Stomach (tissue), 4 donors: ENCODE measurements at regions not wholly inside any gene's neighbourhood (a gene's known extent, or its start where the extent isn't known, plus 50 kb on each side); places are given as distances from the start of the nearest gene placed in this dataset.

Experiments
- EP300 ChIP-seq: sonication (generic); formaldehyde crosslinking; IDR thresholded peaks from one replicate; pipeline ENCODE4 v1.6.1; 2017; ENCODE audit warnings: antibody characterized with exemption
- POLR2A ChIP-seq, 4 donors: fragments of 450-650 bp; IDR thresholded peaks; one replicate each; pipeline ENCODE4 v1.6.1; 2016; ENCODE audit warnings: antibody characterized with exemption in 4 of 4, control low read depth in 2 of 4, mild to moderate bottlenecking in 1 of 4, moderate library complexity in 1 of 4
- POLR2AphosphoS5 ChIP-seq, 3 donors: sonication (generic); formaldehyde crosslinking; IDR thresholded peaks; one replicate each; pipeline ENCODE4 v1.6.1; 2016; ENCODE audit warnings: antibody characterized with exemption in 3 of 3
- TF ChIP-seq, protein P1 (sequence below), 7 experiments: fragments of 450-650 bp in 4 of 7; fragments of 200-600 bp in 3 of 7; sonication (generic) in 3 of 7; IDR thresholded peaks; one replicate each; pipeline ENCODE4 v1.5.1; 2016 to 2019; ENCODE audit warnings: antibody characterized with exemption in 7 of 7, control low read depth in 2 of 7, mild to moderate bottlenecking in 1 of 7

DNA sequence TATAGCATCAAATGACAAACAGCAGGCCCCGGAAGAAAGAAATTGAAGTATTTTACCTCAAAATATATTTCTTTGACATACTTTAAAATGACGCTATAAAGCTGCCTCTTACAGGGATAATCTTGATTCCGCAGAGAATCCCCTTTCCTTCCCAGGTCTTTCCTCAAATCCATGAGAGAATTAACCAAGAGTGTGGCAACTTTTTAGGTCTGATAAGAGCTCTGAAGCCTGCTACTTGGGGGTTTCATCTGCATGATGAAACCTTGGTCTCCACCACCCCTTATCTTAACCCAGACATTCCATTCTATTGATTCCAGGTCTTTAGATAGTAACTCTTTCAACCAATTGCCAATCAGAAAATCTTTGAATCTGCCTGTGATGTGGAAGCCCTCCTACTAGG, 173.8 kb downstream of the CEMIP2 start:
- TF ChIP-seq, protein P1, sequence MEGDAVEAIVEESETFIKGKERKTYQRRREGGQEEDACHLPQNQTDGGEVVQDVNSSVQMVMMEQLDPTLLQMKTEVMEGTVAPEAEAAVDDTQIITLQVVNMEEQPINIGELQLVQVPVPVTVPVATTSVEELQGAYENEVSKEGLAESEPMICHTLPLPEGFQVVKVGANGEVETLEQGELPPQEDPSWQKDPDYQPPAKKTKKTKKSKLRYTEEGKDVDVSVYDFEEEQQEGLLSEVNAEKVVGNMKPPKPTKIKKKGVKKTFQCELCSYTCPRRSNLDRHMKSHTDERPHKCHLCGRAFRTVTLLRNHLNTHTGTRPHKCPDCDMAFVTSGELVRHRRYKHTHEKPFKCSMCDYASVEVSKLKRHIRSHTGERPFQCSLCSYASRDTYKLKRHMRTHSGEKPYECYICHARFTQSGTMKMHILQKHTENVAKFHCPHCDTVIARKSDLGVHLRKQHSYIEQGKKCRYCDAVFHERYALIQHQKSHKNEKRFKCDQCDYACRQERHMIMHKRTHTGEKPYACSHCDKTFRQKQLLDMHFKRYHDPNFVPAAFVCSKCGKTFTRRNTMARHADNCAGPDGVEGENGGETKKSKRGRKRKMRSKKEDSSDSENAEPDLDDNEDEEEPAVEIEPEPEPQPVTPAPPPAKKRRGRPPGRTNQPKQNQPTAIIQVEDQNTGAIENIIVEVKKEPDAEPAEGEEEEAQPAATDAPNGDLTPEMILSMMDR (IDR thresholded peaks at IDR 0.05) = no peak
- TF ChIP-seq POLR2A (IDR thresholded peaks at IDR 0.05) (no peak), EP300 (no peak), POLR2AphosphoS5 (IDR thresholded peaks at IDR 0.05) (no peak)
